ENCODE measurements at regions not wholly inside any gene's neighbourhood (a gene's known extent, or its start where the extent isn't known, plus 50 kb on each side); places are given as distances from the start of the nearest gene placed in this dataset.
"Not testable (repeated sequence)": the region's sequence is repeated elsewhere in the genome, so short reads cannot be mapped to it uniquely, and the experiment has no call there.

DNA sequence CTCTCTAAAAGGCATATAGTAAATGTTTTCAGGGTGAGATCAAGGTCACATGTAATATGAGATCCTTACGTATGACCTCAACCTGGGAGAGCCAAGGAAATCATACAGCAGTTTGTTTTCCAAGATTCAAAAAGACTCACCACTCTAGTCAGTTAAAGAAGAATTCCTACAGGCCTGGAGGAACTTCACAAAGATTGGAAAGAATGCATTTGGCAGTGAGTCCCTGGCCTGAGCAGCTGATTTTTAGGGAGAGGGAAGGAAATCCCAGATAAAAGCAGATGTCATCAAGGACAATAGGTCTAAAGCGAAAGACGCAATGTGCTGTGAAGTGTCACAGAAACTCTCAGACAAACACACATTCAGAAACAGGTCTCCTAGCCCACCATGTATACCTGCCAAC is 424.0 kb upstream of the ZNF462 start:
- DNase-seq (ENCODE audit: low read depth) = no peak

DNA sequence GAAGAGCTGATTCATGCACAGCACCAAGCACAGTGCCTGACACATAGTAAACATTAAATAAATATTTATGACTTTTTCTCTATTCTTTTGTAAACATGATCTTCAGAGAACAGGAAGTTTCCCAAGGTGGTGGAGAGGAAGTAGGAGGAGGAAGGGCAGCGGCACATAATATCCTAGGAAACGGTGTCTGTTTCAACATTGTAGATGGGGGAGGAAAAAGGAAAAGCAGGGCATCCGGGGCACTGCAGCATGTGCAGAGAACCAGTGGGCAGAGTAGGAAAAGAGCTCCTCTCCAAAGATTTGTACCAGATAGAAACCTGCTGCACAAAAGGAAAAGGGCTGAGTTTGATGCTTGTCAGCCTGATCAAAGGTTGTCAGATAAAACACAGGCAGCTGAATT is 421.7 kb upstream of the ZNF462 start:
- no peak for DNase-seq (ENCODE audit: low read depth)

DNA sequence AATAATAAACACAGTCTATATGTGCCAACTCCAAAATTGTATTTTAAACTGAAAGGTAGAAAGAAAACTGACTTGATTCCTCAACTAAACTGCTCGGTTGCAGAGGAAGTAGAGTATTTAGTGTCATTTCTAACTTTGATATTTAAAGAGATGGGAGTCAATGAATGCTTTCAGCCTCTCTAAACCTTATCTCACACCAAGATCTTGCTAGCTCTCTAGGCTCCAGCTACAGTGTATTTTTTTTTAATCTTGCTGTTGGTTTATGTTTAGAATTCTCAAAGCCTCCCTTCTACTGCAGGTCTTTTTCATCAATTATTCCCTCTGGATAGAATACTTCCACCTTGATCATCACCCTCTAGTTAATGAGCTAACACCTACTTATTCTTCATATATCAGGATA is 419.4 kb upstream of the ZNF462 start:
- no peak for DNase-seq (ENCODE audit: low read depth)

DNA sequence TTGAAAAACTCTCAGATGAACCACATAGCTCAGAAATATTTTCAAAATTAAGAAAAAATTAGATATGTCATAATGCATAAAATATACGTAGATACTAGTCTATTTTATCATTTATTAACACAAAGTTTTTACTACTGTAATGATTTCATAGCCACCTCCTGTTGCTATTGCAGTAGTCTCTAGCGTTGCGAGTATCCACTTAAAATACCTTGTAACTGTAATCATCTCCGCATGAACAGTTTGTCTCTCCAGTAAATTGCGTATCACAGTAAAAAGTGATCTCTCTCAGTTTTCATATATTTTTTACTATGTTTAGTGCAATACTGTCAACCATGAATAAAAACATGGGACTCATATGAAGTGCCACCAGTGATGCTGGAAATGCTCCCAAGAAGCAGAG is 417.9 kb upstream of the ZNF462 start:
- no peak for DNase-seq (ENCODE audit: low read depth)

DNA sequence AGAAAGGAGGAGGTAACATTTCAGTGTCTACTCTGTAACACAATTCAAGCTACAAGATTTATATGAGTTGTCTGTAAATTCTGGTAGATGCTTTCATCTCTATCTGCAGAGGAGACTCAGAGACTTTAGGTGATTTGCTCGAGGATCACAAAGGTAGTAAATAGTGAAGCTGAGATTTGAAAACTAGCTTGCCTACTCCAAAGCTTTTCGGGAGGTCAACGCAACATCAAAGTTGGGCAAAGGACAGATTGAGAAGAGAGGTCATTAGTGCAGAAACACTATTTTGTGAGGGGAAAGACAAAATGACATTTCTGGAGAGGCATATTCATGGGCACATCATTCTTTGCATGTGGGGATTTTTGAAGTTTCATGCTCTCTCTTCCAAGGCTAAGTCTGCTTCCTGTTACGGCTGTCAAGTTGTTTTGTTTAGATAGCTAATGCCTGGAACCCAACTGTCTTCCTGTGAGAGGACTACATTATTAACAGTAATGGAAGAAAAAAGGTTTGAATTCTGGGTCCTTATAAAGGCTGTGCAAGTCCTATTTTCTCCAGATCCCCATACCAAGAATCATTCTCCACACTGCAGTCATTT is 413.5 kb upstream of the ZNF462 start:
- DNase-seq (ENCODE audit: low read depth) = peak; percentile 18

DNA sequence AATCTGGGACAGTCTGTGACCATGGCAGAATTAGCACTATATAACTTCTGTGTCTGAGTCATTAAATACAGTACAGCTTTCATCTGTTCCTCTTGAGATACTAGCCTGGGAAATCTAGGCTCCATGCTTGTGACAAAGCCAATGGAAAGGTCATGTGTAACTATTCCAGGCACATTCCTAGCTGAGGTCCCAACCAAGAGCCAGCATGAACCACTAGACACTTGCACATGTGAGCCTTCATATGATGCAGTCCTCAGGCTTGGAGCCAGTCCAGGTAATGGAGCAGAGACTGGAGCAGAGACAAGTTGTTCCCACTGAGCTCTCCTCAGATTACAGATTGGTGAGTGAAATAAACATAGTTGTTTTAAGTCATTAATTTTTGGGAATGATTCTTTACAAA is 412.4 kb upstream of the ZNF462 start:
- DNase-seq (ENCODE audit: low read depth) = no peak

DNA sequence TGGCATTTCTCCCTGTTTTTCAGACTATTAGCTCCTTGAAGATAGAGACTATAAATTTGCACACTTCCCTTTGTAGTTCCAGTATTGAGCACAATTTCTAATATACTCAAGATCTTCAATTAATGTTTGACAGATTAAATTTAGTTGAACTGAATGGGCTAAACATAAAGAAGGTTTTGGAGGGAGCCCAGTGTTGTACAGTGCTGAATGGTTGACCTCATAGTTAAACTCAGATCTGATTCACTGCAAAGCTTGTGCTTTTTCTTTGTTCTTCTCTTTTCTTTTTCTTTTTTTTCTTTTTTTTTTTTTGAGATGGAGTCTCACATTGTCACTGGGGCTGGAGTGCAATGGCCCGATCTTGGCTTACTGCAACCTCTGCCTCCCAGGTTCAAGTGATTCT is 411.7 kb upstream of the ZNF462 start:
- no peak for DNase-seq (ENCODE audit: low read depth)

DNA sequence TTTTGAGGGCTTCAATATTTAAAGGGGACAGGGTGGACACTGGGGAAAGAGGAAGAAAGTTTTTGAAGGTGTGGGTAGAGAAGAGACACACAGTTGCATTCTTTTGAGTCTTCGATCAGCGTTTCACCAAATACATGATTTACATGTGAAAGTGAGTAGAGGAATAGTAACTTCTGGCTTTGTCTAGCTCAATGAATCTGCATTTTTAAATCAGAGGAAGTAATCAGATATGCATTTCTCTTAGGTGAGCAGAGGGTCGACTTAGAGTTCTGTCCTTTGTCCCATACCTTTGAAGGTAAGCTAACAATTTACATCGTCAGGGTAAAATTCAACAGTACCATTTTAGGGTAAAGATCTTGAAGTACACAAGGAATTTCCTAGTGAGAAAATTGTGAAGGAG is 406.4 kb upstream of the ZNF462 start:
- no peak for DNase-seq (ENCODE audit: low read depth)

DNA sequence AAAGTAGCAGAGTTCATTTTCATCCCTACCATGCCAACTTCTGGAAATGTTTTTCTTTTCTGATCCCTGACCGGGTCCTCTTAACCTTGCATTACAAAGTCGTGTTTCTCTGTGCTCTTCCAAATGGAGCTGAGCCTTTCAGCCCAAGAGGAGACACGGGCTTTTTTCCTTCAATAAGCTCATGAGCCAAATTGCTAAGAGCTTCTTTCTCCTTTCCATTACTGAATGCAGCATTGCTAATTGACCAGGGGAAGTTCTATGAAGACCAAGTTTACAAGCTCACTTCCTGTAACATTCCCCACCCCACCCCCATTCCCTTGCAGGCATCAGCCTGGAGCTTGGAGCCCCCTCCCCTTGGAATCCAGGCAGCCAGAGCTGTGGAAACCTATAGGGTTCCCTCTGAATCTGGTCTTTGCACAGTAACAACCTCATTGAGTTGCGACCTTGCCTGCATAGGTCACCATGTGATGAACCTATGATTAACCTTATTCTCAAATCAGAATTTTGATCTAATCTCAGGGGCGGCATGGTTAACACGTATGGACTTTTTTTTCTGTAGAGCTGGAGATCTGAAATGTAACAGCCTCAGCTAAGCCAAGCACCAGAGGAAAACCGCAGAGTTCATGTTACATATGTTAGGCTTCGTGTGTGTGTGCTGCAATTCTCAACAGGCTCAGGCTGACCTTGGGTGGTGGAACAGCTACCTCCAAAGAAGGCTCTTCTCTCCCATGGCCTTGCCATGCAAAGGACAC is 395.7 kb upstream of the ZNF462 start:
- no peak for DNase-seq (ENCODE audit: low read depth)

DNA sequence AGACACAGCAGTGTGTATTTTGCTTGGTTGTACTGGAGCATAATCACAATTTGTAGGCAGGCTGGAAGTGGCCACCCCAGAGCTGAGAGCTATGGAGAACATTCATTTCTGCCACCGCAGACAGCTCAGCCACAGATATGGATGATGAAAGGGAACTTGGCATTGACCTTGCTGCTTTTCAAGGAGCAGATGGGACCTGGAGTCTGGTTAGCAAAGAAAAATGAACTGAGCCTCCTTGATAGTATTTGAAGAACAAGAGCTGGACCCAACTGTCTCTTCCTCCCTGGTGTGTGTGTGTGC is 395.2 kb upstream of the ZNF462 start:
- no peak for DNase-seq (ENCODE audit: low read depth)

DNA sequence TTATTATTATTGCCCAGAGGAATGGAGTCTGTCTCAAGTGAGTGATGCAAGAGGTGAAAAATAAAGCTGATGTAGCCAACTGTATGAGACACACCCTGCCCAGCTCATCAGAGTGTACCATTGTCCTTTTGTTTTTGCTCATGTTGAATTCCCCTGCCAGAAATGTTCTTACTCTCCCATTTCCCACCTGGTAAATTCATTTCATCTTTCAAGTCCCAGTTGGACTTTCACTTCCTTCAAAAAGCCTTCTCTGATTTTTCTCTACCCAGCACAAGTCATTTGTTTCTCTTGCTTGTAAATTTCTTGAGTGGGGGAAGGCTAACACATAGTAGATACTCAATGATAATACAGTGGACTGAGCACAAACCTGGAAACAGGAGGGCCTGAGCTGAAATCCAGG is 394.5 kb upstream of the ZNF462 start:
- DNase-seq (ENCODE audit: low read depth) = no peak

DNA sequence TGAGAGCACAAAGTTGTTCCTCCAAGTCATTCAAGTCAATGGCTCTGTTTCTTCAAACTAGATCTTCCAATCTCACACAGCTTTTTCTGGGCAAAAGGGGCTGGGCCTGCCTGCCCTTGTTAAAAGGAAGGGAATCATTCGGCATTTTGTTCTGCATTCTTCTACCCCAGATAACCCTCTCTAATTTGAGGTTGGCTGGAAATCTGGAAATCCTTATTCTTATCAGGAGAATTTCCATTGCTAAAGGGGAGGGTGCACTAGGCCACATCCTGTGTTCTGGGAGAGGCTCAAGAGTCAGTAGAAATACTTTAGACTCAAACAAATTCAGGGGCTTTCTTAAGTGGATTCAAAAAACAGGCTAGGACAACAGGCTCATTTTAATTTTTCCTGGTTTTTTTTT is 384.7 kb upstream of the ZNF462 start:
- no peak for DNase-seq (ENCODE audit: low read depth)

DNA sequence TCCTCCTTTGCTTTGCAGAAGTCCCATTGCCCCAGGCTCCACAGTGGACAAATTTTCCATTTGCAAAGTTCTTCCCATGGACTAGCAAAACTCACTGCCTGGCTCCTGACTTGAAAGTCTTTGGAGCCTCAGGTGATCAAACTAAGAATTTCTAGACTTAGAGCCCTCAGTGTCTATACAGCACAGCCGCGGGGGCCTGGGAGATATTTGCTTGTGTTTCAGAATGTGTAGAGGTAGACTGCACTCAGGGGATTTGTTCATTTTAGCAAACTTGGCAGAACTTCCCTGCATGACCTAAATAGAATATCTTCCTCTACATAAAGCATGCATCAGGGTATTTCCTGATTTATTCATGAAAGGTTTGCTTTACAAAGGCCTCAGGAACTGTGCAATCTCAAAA is 384.2 kb upstream of the ZNF462 start:
- no peak for DNase-seq (ENCODE audit: low read depth)

DNA sequence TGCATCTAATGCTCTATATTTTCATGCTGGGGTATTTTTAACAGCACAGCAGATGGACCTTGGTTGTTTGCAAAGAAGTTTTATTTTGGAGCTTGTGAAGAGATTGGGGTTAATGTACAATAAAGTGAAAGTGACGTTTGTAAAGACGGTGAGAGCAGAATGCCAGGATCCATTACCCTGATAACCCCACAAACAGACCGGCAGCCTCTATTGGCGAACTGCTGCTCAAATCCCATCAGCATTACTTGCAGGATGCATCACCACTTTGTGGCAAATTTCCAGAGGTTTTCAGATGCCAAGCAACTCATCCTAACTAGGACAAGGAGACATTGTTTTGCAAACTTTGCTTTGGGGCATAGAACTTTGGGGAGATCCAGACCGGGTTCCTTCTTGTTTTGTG is 383.3 kb upstream of the ZNF462 start:
- DNase-seq (ENCODE audit: low read depth) = no peak

DNA sequence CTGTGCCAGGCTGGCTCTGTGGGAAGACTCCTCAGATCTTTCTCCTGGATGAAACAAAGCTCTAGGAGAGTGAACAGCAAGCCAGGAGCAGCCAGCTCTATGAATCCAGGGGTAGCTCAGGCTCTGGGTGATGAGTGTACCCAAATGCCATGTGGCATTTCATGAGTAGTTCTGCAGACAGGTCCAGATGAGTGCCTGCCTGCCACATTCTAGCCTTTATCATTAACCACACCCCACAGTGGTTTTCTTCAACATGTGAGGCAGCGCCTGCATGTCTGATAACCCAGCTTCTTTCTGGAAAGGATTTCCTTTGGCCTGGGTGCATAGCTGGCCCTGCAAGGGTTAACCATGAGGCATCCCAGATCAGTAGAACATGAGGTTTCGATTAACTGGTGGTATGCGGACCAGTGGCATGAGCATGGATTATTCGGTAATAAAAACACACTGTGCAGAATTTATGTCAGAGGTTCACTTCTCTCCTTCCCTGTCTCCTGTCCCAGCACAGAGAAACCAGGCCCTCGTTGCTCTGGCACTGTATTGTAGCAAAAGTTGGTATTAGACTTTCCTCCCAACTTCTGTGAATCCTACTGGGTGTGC is 381.9 kb upstream of the ZNF462 start:
- no peak for DNase-seq (ENCODE audit: low read depth)

DNA sequence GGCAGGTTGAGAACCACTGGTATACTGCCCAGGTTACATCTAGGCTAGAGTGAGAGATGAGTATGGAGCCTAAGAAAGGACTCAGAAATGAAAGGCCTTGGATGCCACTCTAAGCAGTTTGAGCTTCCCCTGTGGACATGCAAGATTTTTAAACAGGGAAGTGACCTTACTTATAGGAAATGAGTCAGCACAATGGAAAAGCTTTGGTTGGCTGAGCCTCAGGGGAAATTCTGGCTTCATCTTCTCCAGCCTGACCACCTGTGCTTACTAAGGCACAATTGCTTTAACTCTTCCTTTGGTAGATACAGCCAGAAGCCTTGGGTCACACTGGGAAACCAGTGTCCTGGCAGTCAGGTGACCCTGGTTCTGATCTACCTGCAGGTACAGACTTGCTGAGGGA is 380.2 kb upstream of the ZNF462 start:
- no peak for DNase-seq (ENCODE audit: low read depth)

DNA sequence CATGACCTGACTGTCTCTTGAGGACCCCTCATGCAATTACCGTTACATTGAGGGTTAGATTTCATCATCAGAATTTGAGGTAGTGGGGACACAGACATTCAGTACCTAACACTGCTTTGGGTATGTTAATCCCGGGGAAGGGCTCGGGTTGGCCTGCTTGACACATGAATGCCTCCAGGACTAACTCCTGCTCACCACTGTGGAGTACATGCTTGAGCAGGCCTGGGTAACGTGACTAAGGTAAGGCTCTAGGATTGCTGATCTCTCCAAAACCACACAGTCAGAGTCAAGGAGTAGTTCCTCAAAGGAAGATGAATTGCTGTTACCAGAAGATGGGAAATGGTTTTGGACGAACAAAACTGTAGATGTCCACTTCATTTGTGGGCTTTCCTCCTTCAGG is 376.3 kb upstream of the ZNF462 start:
- no peak for DNase-seq (ENCODE audit: low read depth)

DNA sequence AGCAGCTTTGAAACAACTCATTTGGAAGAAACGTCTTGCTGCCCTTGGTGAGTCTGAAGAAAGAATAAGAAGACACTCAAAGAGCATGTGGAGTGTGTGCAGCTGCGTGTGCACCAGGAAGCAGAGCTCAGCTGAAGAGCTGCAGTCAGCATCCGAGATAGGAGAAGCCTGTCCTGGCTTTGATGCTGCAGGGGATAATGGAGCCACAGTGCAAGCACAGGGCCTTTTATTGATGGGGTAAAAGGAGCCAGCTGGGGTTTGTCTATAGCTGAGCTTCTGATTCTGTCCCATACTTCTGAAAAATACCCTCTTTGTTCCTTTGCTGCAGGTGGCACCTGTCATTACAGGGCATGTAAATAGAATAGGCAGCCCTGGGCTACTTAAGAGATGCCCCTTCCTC is 375.7 kb upstream of the ZNF462 start:
- no peak for DNase-seq (ENCODE audit: low read depth)

DNA sequence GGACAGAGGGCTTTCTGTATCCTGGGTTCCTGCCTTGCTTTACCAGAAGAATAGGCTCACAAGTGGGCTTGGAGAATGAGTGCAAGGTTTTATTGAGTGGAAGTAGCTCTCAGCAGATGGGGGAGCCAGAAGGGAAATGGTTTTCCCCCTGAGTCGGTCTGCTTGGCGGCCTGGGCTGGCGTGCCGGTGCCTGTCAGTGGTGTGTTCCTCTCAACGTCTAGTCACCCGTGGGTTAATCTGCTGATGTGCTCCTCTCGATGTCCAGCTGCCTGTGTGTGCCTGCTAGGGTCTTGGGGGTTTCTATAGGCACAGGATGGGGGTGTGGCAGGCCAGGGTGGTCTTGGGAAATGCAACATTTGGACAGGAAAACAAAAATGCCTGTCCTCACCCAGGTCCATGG is 370.8 kb upstream of the ZNF462 start:
- not testable (repeated sequence) for DNase-seq (ENCODE audit: low read depth)

DNA sequence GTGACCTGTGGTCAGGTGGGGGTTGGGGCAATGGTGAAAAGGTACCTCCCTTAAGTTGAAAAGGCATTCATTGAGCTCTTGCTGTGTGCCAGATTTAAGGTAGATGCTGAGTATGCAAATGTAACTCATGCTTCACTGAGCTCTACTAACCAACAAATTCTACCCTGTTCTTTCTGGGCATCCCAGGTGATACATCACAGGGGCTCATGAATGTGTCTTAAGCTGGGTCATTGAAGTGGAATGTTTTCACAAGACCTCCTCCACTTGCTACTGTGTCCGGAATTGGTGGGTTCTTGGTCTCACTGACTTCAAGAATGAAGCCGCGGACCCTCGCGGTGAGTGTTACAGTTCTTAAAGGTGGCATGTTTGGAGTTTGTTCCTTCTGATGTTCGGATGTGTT is 362.8 kb upstream of the ZNF462 start:
- no peak for DNase-seq (ENCODE audit: low read depth)

DNA sequence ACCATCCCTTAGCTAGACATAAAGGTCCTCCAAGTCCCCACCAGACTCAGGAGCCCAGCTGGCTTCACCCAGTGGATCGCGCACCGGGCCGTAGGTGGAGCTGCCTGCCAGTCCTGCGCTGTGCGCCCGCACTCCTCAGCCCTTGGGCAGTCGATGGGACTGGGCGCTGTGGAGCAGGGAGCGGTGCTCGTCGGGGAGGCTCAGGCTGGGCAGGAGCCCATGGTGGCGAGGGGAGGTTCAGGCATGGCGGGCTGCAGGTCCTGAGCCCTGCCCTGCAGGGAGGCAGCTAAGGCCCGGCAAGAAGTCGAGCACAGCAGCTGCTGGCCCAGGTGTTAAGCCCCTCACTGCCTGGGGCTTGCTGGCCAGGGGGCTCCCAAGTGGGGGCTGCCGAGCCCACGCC is 361.8 kb upstream of the ZNF462 start:
- not testable (repeated sequence) for DNase-seq (ENCODE audit: low read depth)

DNA sequence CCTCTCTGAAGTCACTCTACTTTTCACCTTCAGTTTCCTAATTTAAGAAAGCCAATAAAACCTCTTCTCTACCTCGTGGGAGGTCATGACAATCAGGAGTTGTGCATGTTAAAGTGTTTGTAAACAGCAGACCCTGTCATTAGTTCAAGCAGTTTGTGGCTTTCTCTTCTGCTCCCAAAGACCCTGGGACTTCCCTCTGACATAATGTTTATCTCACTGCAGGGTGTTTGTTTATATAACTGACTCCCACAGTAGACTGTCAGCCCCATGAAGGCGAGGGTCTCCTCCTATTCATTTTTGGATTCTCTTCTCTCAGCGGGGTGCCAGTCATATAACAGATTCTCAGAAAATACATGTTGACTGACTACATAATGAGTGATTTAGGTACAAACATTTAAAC is 360.0 kb upstream of the ZNF462 start:
- DNase-seq (ENCODE audit: low read depth) = no peak

DNA sequence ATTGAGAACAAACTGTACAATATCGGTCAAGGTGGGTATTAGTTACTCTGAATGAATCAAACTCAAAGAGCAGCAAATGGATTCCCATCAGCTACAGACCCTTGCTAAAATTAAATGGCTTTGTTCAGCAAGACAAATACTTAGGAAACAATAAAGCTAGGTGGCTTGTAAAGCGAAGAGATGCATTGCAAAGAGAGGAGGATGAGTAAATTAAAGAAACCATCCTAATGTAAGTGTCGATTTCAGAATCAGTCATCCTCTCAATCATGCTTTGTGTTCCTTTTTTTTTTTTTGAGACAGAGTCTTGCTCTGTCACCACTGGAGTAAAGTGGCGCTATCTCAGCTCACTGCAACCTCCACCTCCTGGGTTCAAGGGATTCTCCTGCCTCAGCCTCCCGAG is 359.2 kb upstream of the ZNF462 start:
- no peak for DNase-seq (ENCODE audit: low read depth)

DNA sequence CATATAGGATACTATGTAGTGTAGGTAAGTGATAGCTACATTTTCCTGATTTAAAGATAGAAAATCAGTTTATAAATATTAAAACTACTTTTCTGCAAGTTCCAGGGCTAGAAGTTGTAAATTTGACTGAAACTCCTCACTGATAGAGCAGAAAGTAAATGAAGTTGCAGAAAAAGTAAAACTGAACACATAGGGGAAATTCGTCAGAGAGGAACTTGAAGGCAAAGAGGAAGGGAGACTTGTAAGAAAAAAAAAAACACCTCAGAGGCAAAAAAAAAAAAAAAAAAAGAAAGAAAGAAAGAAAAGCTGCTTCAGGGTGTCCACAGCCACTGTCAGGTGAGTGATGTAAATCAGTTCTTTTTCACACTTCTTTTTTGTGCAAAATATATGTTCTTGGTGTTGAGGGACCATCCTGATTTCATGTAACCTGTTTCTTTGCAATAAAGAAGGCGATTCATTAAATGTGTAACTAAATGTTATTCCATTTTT is 336.2 kb upstream of the ZNF462 start:
- DNase-seq (ENCODE audit: low read depth) = no peak
